ENCODE measurements at regions not wholly inside any gene's neighbourhood (a gene's known extent, or its start where the extent isn't known, plus 50 kb on each side); places are given as distances from the start of the nearest gene placed in this dataset.
"Not testable (repeated sequence)": the region's sequence is repeated elsewhere in the genome, so short reads cannot be mapped to it uniquely, and the experiment has no call there.

GRCh38 chr2:58720770-58721697 lies 479.9 kb upstream of the FANCL start:
- no peak for DNase-seq (ENCODE audit: low spot score)

GRCh38 chr2:58720033-58720769 lies 479.1 kb upstream of the FANCL start:
- no peak for DNase-seq (ENCODE audit: low spot score)

- DNase-seq (ENCODE audit: low spot score) = no peak
Observed at GRCh38 chr2:58715344-58715743, 474.2 kb upstream of the FANCL start.

GRCh38 chr2:58714238-58714637 lies 473.1 kb upstream of the FANCL start:
- DNase-seq (ENCODE audit: low spot score) = no peak

- DNase-seq (ENCODE audit: low spot score) = no peak
Observed at GRCh38 chr2:58710795-58711279, 469.7 kb upstream of the FANCL start.

DNA sequence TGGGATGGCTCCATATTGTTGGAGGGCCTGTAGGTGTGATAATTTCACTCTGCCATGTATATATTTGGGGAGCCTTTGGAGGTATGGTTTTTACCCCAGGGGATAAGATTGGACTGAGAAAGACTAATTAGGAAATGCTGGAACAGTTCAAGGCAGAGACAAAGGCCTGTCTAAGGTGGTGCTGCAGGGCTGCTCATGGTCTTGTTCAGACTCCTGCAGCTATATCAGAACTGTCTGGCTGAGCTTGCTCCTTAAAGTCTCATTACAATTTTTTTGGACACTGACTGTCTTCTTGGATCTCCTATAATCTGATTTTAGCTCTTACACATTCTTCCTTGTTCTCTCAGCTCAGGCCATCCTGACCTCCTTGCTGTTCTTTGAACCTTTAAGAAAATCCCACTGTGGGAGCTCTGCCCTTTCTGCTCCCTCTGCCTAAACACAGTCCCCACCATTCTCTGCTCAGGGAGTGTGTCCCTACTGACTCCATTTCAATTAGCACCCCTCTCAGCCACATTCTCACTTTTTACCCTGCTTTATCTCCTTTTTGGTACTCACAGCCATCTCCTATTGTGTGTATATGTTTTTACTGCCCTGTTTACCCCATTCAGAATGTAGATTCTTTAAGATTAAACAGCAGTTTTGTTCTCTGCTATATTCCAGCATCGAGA lies 468.7 kb upstream of the FANCL start:
- peak; percentile 44 for DNase-seq (ENCODE audit: low spot score)

- no peak for DNase-seq (ENCODE audit: low spot score)
Observed at GRCh38 chr2:58709274-58709673, 468.1 kb upstream of the FANCL start.

DNA sequence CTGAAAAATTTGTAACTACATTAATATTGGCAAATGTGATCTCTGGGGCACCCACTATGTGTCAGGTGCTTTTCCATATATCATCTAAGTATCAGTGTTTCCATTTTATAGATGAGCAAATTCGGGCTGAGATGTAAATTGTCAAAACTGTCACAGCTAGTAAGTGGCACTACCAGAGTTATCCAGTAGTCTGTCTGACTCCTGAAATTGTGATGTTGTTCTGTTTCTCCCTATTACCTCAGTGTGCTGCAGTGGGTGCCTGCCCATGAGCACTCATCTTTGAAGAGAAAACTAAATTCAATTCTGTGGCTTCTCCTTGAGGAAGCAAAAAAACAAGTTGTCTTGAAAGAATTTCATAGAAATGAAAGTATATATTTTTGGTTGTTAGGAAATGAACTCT lies 467.4 kb upstream of the FANCL start:
- DNase-seq (ENCODE audit: low spot score) = no peak

DNA sequence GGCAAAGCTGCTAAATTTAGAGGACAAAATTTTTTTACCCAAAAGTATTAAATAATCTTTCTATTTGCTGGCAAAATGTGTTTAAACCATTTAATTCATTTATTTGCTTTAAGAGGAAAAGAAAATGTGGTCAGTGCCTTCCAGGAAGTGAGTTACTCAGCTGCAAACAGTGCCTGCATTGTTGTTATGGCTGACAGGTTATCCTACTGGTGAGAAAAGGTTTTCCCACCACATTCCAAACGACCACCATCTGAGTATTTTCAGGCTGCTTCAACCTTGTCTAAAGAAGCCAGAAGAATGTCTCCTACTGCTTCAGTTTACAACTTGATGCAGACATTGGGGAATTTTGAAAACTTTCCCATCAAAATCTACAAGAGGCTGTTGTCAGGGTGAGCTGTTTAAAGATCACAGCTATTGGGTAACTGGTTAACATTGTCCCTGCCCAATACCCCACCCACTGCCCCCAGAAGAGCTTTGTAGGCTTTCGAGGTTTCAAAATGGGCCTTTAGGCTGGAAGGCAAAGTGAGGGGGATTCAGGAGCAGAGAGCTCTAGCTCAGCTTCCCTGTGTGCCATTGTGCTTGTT lies 461.3 kb upstream of the FANCL start:
- DNase-seq (ENCODE audit: low spot score) = no peak

DNA sequence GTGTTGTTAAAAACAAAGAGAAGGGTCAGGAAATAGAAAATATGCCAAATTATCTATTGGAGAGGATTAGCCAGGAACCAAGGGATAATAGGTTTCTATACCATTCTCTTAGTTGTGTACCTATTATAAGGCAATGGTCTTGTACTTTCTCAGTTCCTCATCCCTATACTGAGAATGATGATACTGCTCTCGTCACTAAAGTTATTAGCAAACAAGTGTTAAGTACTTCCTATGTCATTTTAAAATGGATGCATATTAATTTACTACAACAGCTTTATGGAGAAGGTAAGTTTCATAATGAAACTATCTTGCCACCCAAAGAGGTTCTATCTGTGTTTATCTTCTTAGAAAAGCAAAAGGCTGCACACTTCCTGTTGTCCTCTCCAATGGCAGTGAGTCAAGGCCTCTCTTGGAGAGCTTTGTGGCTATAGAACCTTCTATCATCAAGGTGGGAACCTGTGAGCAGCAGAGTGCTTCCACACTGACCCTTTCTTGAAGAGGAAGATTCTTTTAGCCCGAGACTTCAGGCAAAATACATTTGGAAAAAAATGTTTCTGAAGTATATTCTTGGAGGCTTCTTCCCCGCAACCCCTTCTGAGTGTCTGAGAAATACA lies 460.7 kb upstream of the FANCL start:
- no peak for DNase-seq (ENCODE audit: low spot score)

DNA sequence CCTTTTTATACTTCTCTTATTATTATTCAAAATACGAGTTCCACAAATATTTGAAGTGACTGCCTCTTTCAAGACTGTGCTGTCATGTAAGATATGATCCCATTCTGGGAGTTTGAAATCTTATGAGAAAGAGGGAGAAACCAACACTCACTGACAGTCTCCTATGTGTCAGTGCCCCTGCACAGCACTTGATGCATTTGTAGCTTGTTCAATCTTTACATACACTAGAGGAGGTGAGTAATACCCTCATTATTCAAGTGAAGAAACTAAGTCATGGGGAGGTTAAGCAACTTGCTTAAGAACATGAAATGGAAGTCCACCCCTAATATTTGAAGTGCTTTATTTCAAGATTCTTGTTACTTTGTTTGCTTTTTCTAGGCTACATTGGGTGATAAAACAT lies 459.5 kb upstream of the FANCL start:
- no peak for DNase-seq (ENCODE audit: low spot score)

- DNase-seq (ENCODE audit: low spot score) = no peak
Observed at GRCh38 chr2:58699411-58699810, 458.3 kb upstream of the FANCL start.

- no peak for DNase-seq (ENCODE audit: low spot score)
Observed at GRCh38 chr2:58698620-58699019, 457.5 kb upstream of the FANCL start.

DNA sequence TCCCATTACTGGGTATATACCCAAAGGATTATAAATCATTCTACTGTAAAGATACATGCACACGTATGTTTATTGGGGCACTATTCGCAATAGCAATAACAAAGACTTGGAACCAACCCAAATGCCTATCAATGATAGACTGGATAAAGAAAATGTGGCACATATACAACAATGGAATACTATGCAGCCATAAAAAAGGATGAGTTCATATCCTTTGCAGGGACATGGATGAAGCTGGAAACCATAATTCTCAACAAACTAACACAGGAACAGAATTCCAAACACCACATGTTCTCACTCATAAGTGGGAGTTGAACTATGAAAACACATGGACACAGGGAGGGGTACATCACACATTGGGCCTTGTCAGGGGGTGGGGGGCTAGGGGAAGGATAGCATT lies 453.0 kb upstream of the FANCL start:
- DNase-seq (ENCODE audit: low spot score) = not testable (repeated sequence)

DNA sequence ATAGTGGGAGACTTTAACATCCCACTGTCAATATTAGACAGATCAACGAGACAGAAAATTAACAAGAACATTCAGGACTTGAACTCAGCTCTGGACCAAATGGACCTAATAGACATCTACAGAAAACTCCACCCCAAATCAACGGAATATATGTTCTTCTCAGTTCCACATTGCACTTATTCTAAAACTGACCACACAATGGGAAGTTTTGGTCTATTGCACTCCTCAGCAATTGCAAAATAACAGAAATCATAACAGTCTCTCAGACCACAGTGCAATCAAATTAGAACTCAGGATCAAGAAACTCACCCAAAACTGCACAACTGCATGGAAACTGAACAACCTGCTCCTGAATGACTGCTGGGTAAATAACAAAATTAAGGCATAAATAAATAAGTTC lies 449.9 kb upstream of the FANCL start:
- DNase-seq (ENCODE audit: low spot score) = not testable (repeated sequence)

GRCh38 chr2:58688813-58689212 lies 447.7 kb upstream of the FANCL start:
- no peak for DNase-seq (ENCODE audit: low spot score)

DNA sequence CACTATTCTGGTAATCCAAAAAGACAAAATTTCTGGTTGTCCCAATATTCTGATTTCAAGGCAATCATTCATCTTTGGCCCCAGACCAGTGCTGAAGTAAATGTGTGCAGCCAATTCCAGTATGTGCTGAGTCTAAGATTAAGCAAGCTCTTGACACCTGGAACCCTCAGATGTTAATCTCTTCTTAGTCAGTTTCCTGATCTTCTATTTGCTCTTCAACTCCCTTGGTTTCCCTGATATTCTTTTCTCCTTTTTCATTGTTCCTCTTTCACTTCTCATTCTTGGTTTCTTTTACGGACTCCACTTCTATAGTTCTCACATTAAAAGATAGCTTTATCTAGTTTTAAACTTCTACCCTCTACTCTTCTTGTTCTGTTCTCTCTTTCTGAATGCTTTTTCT lies 445.7 kb upstream of the FANCL start:
- DNase-seq (ENCODE audit: low spot score) = no peak

DNA sequence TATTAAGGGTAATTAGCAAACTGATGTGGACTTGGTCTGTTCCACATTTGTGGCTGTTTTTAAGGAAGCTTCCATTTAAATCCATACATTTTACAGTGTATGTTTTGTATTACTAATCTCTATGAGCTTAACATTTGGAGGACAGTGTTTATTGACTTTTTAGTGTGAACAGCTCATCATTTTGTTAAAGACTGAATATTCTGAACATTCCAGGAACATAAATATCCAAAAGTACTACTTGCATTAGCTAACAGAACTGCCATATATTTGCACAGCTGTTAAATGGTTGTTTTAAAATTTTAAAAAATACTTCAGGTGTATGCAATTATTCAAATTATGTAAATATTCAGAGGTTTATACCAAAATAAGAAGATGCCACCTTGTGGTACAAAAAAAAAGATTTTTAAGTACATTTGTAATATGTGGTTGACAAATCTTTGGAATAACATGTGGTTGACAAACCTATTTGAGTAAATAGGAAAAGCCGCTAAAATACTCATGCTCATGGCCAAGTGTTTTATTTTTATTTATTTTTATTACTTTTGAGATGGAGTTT lies 439.7 kb upstream of the FANCL start:
- no peak for DNase-seq (ENCODE audit: low spot score)

DNA sequence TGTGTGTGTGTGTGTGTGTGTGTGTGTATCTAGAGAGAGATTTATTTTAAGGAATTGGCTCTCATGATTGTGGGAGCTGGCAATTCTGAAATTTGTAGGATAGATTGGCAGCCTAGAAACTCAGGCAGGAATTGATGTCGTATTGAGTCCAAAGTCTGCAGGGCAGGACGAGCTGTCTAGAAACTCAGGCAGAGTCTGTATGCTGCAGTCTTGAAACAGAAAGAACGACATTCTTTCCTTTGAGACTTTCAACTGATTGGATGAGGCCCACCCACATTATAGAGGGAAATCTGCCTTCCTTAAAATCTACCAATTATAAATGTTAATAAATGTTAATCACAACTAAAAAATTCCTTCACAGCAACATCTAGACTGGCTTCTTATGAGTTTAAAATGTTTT lies 436.6 kb upstream of the FANCL start:
- no peak for DNase-seq (ENCODE audit: low spot score)

GRCh38 chr2:58671675-58672074 lies 430.6 kb upstream of the FANCL start:
- DNase-seq (ENCODE audit: low spot score) = no peak

GRCh38 chr2:58669998-58670397 lies 428.9 kb upstream of the FANCL start:
- no peak for DNase-seq (ENCODE audit: low spot score)

Data from ecto neural progenitor cell (in vitro differentiated cells).